ENCODE measurements at regions not wholly inside any gene's neighbourhood (a gene's known extent, or its start where the extent isn't known, plus 50 kb on each side); places are given as distances from the start of the nearest gene placed in this dataset.

- TF ChIP-seq, protein P1, sequence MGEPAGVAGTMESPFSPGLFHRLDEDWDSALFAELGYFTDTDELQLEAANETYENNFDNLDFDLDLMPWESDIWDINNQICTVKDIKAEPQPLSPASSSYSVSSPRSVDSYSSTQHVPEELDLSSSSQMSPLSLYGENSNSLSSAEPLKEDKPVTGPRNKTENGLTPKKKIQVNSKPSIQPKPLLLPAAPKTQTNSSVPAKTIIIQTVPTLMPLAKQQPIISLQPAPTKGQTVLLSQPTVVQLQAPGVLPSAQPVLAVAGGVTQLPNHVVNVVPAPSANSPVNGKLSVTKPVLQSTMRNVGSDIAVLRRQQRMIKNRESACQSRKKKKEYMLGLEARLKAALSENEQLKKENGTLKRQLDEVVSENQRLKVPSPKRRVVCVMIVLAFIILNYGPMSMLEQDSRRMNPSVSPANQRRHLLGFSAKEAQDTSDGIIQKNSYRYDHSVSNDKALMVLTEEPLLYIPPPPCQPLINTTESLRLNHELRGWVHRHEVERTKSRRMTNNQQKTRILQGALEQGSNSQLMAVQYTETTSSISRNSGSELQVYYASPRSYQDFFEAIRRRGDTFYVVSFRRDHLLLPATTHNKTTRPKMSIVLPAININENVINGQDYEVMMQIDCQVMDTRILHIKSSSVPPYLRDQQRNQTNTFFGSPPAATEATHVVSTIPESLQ (CRISPR knock-in tag; IDR thresholded peaks at IDR 0.05): no peak
- no peak for TF ChIP-seq NFYB (CRISPR knock-in tag; conservative IDR thresholded peaks at IDR 0.05; ENCODE audit: low read depth)
- no peak for TF ChIP-seq HMGA2 (CRISPR knock-in tag; IDR thresholded peaks at IDR 0.05)
- TF ChIP-seq GRHL2 (CRISPR knock-in tag; IDR thresholded peaks at IDR 0.05; ENCODE audit: insufficient replicate concordance, severe bottlenecking): no peak
Measured at GRCh38 chr9:26426551-26427131, 466.0 kb downstream of the CAAP1 start (continued).

- TF ChIP-seq SMAD3 (CRISPR knock-in tag; IDR thresholded peaks at IDR 0.05; ENCODE audit: borderline replicate concordance) (no peak), NR2C2 (CRISPR knock-in tag; IDR thresholded peaks at IDR 0.05) (no peak), ATF1 (CRISPR knock-in tag; IDR thresholded peaks at IDR 0.05) (no peak), ZNF232 (CRISPR knock-in tag; IDR thresholded peaks at IDR 0.05) (no peak), SP1 (CRISPR knock-in tag; conservative IDR thresholded peaks at IDR 0.05) (no peak), FOXK1 (CRISPR knock-in tag; IDR thresholded peaks at IDR 0.05) (no peak), CBFB (CRISPR knock-in tag; IDR thresholded peaks at IDR 0.05; ENCODE audit: low read depth) (no peak)
- CTCF ChIA-PET: interaction anchor here (1.1 kb wide), 1 partner anchor 9 kb away, joined by 3 read pairs; no protein-coding TSS in a partner anchor
Measured at GRCh38 chr9:26418480-26418879, 474.1 kb downstream of the CAAP1 start.

GRCh38 chr9:26415528-26415927, 477.1 kb downstream of the CAAP1 start:
- no peaks in the 10 kb centered on the region for H3K27me3 Mint-ChIP-seq (ENCODE audit: low read depth)
- peaks cover 16% of the 10 kb centered on the region for H3K4me1 Mint-ChIP-seq
- ATAC-seq: no peak
- no peaks in the 10 kb centered on the region for H3K9me3 Mint-ChIP-seq
- DNase-seq (ENCODE audit: low spot score): no peak
- ChIA-PET POLR2A (no interaction called here), CTCF (no interaction called here)
- H3K4me3 Mint-ChIP-seq: no peak overlapping the region
- no peak overlapping the region for H3K27ac Mint-ChIP-seq
- no peak for TF ChIP-seq ZNF219 (CRISPR knock-in tag; IDR thresholded peaks at IDR 0.05; ENCODE audit: borderline replicate concordance)
- no peak for TF ChIP-seq ZNF263 (CRISPR knock-in tag; IDR thresholded peaks at IDR 0.05; ENCODE audit: low read depth)
- TF ChIP-seq, protein P2, sequence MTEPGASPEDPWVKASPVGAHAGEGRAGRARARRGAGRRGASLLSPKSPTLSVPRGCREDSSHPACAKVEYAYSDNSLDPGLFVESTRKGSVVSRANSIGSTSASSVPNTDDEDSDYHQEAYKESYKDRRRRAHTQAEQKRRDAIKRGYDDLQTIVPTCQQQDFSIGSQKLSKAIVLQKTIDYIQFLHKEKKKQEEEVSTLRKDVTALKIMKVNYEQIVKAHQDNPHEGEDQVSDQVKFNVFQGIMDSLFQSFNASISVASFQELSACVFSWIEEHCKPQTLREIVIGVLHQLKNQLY (CRISPR knock-in tag; IDR thresholded peaks at IDR 0.05): no peak
- no peak for TF ChIP-seq ATF3 (CRISPR knock-in tag; conservative IDR thresholded peaks at IDR 0.05)
- TF ChIP-seq PRRX2 (CRISPR knock-in tag; IDR thresholded peaks at IDR 0.05): no peak
- TF ChIP-seq ATF1 (CRISPR knock-in tag; IDR thresholded peaks at IDR 0.05): no peak
- no peak for TF ChIP-seq ETV6 (CRISPR knock-in tag; IDR thresholded peaks at IDR 0.05)
- no peak for TF ChIP-seq ZNF671 (CRISPR knock-in tag; IDR thresholded peaks at IDR 0.05)
- TF ChIP-seq, protein P3, sequence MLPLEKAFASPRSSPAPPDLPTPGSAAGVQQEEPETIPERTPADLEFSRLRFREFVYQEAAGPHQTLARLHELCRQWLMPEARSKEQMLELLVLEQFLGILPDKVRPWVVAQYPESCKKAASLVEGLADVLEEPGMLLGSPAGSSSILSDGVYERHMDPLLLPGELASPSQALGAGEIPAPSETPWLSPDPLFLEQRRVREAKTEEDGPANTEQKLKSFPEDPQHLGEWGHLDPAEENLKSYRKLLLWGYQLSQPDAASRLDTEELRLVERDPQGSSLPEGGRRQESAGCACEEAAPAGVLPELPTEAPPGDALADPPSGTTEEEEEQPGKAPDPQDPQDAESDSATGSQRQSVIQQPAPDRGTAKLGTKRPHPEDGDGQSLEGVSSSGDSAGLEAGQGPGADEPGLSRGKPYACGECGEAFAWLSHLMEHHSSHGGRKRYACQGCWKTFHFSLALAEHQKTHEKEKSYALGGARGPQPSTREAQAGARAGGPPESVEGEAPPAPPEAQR (CRISPR knock-in tag; IDR thresholded peaks at IDR 0.05): no peak
- TF ChIP-seq, protein P4, sequence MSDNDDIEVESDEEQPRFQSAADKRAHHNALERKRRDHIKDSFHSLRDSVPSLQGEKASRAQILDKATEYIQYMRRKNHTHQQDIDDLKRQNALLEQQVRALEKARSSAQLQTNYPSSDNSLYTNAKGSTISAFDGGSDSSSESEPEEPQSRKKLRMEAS (CRISPR knock-in tag; IDR thresholded peaks at IDR 0.05): no peak
- TF ChIP-seq, protein P5, sequence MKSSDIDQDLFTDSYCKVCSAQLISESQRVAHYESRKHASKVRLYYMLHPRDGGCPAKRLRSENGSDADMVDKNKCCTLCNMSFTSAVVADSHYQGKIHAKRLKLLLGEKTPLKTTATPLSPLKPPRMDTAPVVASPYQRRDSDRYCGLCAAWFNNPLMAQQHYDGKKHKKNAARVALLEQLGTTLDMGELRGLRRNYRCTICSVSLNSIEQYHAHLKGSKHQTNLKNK (CRISPR knock-in tag; IDR thresholded peaks at IDR 0.05): no peak
- TF ChIP-seq GRHL2 (CRISPR knock-in tag; IDR thresholded peaks at IDR 0.05; ENCODE audit: insufficient replicate concordance, severe bottlenecking): no peak
- no peak for TF ChIP-seq SMAD3 (CRISPR knock-in tag; IDR thresholded peaks at IDR 0.05; ENCODE audit: borderline replicate concordance)
- no peak for TF ChIP-seq JUN (CRISPR knock-in tag; IDR thresholded peaks at IDR 0.05)
- TF ChIP-seq, protein P6, sequence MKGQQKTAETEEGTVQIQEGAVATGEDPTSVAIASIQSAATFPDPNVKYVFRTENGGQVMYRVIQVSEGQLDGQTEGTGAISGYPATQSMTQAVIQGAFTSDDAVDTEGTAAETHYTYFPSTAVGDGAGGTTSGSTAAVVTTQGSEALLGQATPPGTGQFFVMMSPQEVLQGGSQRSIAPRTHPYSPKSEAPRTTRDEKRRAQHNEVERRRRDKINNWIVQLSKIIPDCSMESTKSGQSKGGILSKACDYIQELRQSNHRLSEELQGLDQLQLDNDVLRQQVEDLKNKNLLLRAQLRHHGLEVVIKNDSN (CRISPR knock-in tag; IDR thresholded peaks at IDR 0.05): no peak
- TF ChIP-seq RORB (CRISPR knock-in tag; IDR thresholded peaks at IDR 0.05): no peak
- no peak for TF ChIP-seq RELA (CRISPR knock-in tag; IDR thresholded peaks at IDR 0.05; ENCODE audit: borderline replicate concordance)
- TF ChIP-seq NR3C1 (CRISPR knock-in tag; conservative IDR thresholded peaks at IDR 0.05; ENCODE audit: low read depth): no peak
- TF ChIP-seq ZNF423 (CRISPR knock-in tag; IDR thresholded peaks at IDR 0.05): no peak
- no peaks in the 10 kb centered on the region for H3K36me3 Mint-ChIP-seq

More at GRCh38 chr9:26418480-26418879, 474.1 kb downstream of the CAAP1 start:
- Mint-ChIP-seq H3K4me3 (no peak overlapping the region), H3K9me3 (no peaks in the 10 kb centered on the region), H3K36me3 (no peaks in the 10 kb centered on the region), H3K27ac (no peak overlapping the region), H3K4me1 (peaks cover 4% of the 10 kb centered on the region), H3K27me3 (ENCODE audit: low read depth) (no peaks in the 10 kb centered on the region)
- DNase-seq (ENCODE audit: low spot score): no peak
- no peak for ATAC-seq
- POLR2A ChIA-PET: no interaction called here
